A673 (cell line): ENCODE measurements at regions not wholly inside any gene's neighbourhood (a gene's known extent, or its start where the extent isn't known, plus 50 kb on each side); places are given as distances from the start of the nearest gene placed in this dataset.

ENCODE experiments used
- CTCF ChIP-seq: fragments of 300-800, 200-600 bp; sonication (generic); conservative IDR thresholded peaks from 2 replicates; pipeline ENCODE4 v1.5.1; 2017; ENCODE audit warnings: low read depth, mild to moderate bottlenecking, antibody characterized with exemption, low read length, moderate library complexity, mixed read lengths
- EZH2 ChIP-seq: fragments of 200-600 bp; sonication (generic); IDR thresholded peaks from 2 replicates; pipeline ENCODE4 v1.6.1; 2017; ENCODE audit warnings: borderline replicate concordance, low read depth, mild to moderate bottlenecking, mixed read lengths, antibody characterized with exemption, low read length; ENCODE audit not compliant: poor library complexity, severe bottlenecking

GRCh38 chr5:52543594-52543993 lies 244.1 kb upstream of the ITGA1 start:
- no peak for TF ChIP-seq CTCF
- TF ChIP-seq EZH2, result no peak
